Astrocyte of the cerebellum (primary cell): ENCODE measurements at regions not wholly inside any gene's neighbourhood (a gene's known extent, or its start where the extent isn't known, plus 50 kb on each side); places are given as distances from the start of the nearest gene placed in this dataset.

Experiments used
- DNase-seq: peaks from one replicate; pipeline ENCODE4 v3.0.0-alpha.2; 2011; ENCODE audit warnings: low read depth
- H3K4me3 ChIP-seq: 2 replicates; pipeline ENCODE4 v1.5.1; 2011; ENCODE audit warnings: mild to moderate bottlenecking, low read depth, low read length, moderate library complexity
- in situ Hi-C: cut with HindIII; loops from 2 replicates; pipeline ENCODE4 v1.10.0; 2017; ENCODE audit warnings: low sequenced_read_pairs
- TF ChIP-seq, protein P1 (sequence below): IDR thresholded peaks from 2 replicates; pipeline ENCODE4 v1.5.1; 2012; ENCODE audit warnings: low read length, low read depth, moderate library complexity, mild to moderate bottlenecking; ENCODE audit errors: missing control alignments

DNA sequence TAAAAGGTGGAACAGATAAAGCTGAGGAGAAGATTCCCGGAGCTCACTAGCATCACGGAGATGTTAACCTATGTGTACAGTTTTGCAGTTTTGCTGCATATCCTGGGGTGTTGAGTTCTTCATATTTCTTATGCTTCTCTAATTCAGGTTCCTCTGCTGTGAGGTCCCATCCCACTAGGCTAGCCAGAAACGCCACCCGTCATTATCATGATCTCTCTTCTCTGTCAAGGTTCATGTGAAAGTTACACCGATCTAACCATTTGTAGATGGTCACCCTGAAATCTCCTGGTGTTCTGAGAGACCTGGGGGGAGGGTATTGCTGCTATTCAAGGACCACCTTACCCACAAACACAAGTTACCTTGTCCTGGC is 136.3 kb downstream of the CCDC71L start:
- DNase-seq = no peak
- in situ Hi-C loops = no loop called here
- TF ChIP-seq, protein P1, sequence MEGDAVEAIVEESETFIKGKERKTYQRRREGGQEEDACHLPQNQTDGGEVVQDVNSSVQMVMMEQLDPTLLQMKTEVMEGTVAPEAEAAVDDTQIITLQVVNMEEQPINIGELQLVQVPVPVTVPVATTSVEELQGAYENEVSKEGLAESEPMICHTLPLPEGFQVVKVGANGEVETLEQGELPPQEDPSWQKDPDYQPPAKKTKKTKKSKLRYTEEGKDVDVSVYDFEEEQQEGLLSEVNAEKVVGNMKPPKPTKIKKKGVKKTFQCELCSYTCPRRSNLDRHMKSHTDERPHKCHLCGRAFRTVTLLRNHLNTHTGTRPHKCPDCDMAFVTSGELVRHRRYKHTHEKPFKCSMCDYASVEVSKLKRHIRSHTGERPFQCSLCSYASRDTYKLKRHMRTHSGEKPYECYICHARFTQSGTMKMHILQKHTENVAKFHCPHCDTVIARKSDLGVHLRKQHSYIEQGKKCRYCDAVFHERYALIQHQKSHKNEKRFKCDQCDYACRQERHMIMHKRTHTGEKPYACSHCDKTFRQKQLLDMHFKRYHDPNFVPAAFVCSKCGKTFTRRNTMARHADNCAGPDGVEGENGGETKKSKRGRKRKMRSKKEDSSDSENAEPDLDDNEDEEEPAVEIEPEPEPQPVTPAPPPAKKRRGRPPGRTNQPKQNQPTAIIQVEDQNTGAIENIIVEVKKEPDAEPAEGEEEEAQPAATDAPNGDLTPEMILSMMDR = no peak
- no peak overlapping the region for H3K4me3 ChIP-seq

DNA sequence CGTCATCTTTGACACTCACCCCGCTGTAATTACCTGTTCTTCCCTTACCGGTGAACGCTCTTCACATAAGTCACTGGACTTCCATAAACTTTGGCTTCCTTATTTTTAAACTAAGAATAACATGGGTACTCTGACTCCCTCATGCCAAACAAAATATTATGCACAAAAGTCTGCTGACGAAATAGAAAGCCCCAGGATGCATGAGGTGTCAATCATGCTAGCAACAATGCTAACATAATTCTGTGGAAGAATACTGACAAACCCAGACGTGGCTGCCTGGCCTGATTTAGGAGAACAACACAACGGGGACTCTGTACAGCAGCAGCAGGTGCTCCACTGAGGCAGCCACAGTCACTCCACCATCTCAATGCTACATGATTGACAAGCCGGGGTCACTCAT is 137.5 kb downstream of the CCDC71L start:
- in situ Hi-C loops = no loop called here
- DNase-seq = no peak
- no peak overlapping the region for H3K4me3 ChIP-seq
- TF ChIP-seq, protein P1 = no peak

DNA sequence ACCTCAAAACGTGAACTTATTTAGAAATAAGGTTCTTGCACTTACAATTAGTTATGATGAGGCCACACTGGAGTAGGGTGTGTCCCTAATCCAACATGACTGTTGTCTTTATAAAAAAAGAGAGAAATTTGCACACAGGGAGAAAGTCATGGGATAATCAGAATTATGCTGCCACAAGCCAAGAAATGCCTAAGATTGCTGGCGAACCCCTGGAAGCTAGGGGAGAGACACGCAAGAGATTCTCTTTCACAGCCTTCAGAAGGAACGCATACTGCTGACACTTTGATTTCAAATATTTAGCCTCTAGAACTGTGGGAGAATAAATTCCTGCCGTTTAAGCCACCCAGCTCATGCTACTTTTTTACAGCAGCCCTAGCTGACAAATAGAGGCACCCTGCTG is 138.3 kb downstream of the CCDC71L start:
- peak; percentile 9 for DNase-seq
- TF ChIP-seq, protein P1 = no peak
- no peak overlapping the region for H3K4me3 ChIP-seq
- in situ Hi-C loops = no loop called here

DNA sequence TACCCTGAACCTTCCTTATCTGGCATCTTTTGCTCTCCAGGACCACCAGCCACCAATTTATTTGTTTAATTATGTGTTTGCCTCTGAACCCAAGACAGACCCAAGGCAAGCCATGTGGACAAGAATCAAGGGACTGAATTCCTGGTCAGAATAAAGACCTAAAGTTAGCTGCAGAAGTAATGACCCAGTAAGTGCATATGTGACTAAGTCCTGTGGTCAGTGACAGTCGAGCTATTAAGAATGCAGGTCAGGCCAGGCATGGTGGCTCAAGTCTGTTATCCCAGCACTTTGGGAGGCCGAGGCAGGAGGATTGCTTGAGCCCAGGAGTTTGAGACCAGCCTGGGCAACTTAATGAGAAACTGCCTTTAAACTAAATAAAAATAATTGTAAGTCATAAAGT is 139.4 kb downstream of the CCDC71L start:
- TF ChIP-seq, protein P1 = no peak
- in situ Hi-C loops = no loop called here
- no peak for DNase-seq
- no peak overlapping the region for H3K4me3 ChIP-seq

DNA sequence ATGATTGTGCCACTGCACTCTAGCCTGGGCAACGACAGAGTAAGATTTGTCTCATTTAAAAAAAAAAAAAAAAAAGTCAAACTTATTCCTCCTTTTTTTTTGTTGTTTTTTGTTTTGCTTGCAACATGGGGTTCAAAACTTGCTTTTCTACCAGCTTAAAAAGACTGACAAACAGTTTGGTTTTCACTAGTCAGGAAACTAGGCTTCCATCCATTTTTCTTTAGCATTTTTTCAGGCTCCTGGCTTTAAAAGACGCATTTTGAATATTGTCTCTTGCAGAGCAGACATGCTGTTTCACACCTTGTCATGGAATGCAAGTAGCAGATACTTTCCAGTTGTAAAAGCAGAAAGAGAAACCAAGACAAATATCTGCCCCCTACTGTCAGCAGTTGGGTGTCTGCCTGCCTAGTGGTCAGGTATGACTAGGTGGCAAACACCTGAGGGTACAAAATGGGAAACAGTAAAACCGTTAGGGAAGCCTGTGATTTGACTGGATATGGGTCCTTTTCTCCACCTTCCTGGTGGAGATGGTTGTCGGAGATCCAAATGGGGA is 139.9 kb downstream of the CCDC71L start:
- H3K4me3 ChIP-seq = no peak overlapping the region
- DNase-seq = no peak
- TF ChIP-seq, protein P1 = no peak
- in situ Hi-C loops = no loop called here

DNA sequence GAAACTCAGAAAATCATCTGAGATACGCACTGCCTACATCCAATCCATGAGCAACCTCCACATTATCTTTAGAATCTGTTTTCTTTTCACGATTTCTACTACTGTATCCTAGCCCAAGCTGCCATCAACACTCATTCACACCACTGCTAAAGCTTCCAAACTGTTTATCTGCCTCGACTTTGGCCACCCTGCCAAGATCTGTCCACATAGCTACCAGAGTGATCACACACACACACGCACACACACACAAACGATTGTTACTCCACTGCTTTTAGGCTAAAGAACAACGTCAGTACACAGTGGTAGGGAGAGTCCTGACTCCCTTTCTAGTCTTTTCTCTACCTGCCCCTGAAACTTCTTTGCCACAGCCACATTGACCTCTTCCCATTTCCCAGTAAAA is 142.0 kb downstream of the CCDC71L start:
- DNase-seq = no peak
- no peak overlapping the region for H3K4me3 ChIP-seq
- in situ Hi-C loops = no loop called here
- TF ChIP-seq, protein P1 = no peak

DNA sequence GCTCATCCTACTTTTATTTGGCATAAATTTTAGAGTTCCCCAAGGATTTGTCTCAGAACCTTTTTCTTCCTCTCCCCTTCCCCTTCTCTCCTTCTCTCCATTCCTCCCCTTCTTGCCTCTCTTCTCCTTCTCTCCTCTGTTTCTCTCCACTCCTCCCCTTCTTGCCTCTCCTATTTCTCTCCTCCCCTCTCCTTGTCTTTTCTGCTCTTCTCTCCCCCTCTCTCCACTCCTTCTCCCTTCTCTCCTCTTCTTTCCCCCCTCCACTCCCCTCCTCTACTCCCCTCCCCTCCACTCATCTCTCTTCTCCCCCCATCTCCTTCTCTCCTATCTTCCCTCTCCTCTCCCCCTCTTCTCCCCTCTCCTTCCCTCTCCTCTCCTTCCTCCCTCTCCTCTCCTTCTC is 142.7 kb downstream of the CCDC71L start:
- in situ Hi-C loops = no loop called here
- TF ChIP-seq, protein P1 = no peak
- H3K4me3 ChIP-seq = no peak overlapping the region
- no peak for DNase-seq
